Hematopoietic multipotent progenitor cell treated with erythropoietin and hydrocortisone succinate and interleukin-3 and kit ligand, for 15 days (in vitro differentiated cells): ENCODE measurements at regions not wholly inside any gene's neighbourhood (a gene's known extent, or its start where the extent isn't known, plus 50 kb on each side); places are given as distances from the start of the nearest gene placed in this dataset.
"Not testable (repeated sequence)": the region's sequence is repeated elsewhere in the genome, so short reads cannot be mapped to it uniquely, and the experiment has no call there.

ENCODE experiments used
- DNase-seq: peaks from one replicate; pipeline ENCODE4 v3.0.0-alpha.2; 2015; ENCODE audit warnings: low spot score

GRCh38 chr9:28999057-28999456, 1425.8 kb upstream of the C9orf72 start:
- no peak for DNase-seq

- no peak for DNase-seq
Observed at GRCh38 chr9:28999806-29000205, 1426.5 kb upstream of the C9orf72 start.

GRCh38 chr9:29001006-29001405, 1427.7 kb upstream of the C9orf72 start:
- no peak for DNase-seq

- DNase-seq, result no peak
Observed at GRCh38 chr9:29004988-29005387, 1431.7 kb upstream of the C9orf72 start.

- no peak for DNase-seq
Observed at GRCh38 chr9:29006628-29007027, 1433.3 kb upstream of the C9orf72 start.

GRCh38 chr9:29012911-29013310, 1439.6 kb upstream of the C9orf72 start:
- DNase-seq, result no peak

- DNase-seq, result no peak
Observed at GRCh38 chr9:29021632-29022031, 1448.4 kb upstream of the C9orf72 start.

GRCh38 chr9:29038332-29038731, 1465.1 kb upstream of the C9orf72 start:
- DNase-seq, result no peak

GRCh38 chr9:29039258-29039657, 1466.0 kb upstream of the C9orf72 start:
- DNase-seq, result no peak

- no peak for DNase-seq
Observed at GRCh38 chr9:29043072-29043471, 1469.8 kb upstream of the C9orf72 start.

- no peak for DNase-seq
Observed at GRCh38 chr9:29044959-29045358, 1471.7 kb upstream of the C9orf72 start.

- no peak for DNase-seq
Observed at GRCh38 chr9:29060041-29060440, 1486.8 kb upstream of the C9orf72 start.

GRCh38 chr9:29062446-29062845, 1489.2 kb upstream of the C9orf72 start:
- DNase-seq, result no peak

GRCh38 chr9:29063031-29063430, 1489.8 kb upstream of the C9orf72 start:
- DNase-seq, result no peak

- no peak for DNase-seq
Observed at GRCh38 chr9:29066141-29066640, 1492.9 kb upstream of the C9orf72 start.

GRCh38 chr9:29068461-29068860, 1495.2 kb upstream of the C9orf72 start:
- DNase-seq, result no peak

- DNase-seq, result no peak
Observed at GRCh38 chr9:29069376-29069775, 1496.1 kb upstream of the C9orf72 start.

GRCh38 chr9:29078063-29078666, 1504.9 kb upstream of the C9orf72 start:
- DNase-seq, result no peak

- DNase-seq, result no peak
Observed at GRCh38 chr9:29100762-29101161, 1527.5 kb upstream of the C9orf72 start.

- not testable (repeated sequence) for DNase-seq
Observed at GRCh38 chr9:29104166-29104565, 1530.9 kb upstream of the C9orf72 start.

- DNase-seq, result no peak
Observed at GRCh38 chr9:29118555-29118954, 1545.3 kb upstream of the C9orf72 start.

- DNase-seq, result no peak
Observed at GRCh38 chr9:29126783-29127182, 1553.5 kb upstream of the C9orf72 start.

- DNase-seq, result no peak
Observed at GRCh38 chr9:29129763-29130162, 1556.5 kb upstream of the C9orf72 start.

GRCh38 chr9:29144476-29144875, 1571.2 kb upstream of the C9orf72 start:
- DNase-seq, result no peak
